Spinal cord (tissue), 10 donors: ENCODE measurements at regions not wholly inside any gene's neighbourhood (a gene's known extent, or its start where the extent isn't known, plus 50 kb on each side); places are given as distances from the start of the nearest gene placed in this dataset. TPM values are rescaled to one million over a fixed set of nuclear protein-coding genes. Genes with fewer than 3 reads are reported as not detected.

Experiments used
- DNase-seq, 6 donors: peaks; one replicate each; pipeline versions ENCODE4 v3.0.0 to v3.0.0-alpha.2; 2013 to 2015; ENCODE audit warnings: low spot score in 6 of 6, low read depth in 4 of 6
- H3K27ac ChIP-seq: one replicate; pipeline ENCODE4 v1.5.1; 2013; ENCODE audit warnings: low read depth, low read length, control low read depth
- H3K27me3 ChIP-seq: one replicate; pipeline ENCODE4 v1.6.1; 2013; ENCODE audit warnings: low read length; ENCODE audit not compliant: control insufficient read depth, insufficient read depth
- H3K36me3 ChIP-seq: one replicate; pipeline ENCODE4 v1.6.1; 2013; ENCODE audit warnings: low read length; ENCODE audit not compliant: control insufficient read depth, insufficient read depth
- H3K4me1 ChIP-seq: one replicate; pipeline ENCODE4 v1.6.1; 2013; ENCODE audit warnings: low read length; ENCODE audit not compliant: control insufficient read depth, insufficient read depth
- H3K4me3 ChIP-seq: one replicate; pipeline ENCODE4 v1.5.1; 2013; ENCODE audit warnings: low read depth, low read length, control low read depth
- H3K9me3 ChIP-seq: one replicate; pipeline ENCODE4 v1.6.1; 2013; ENCODE audit warnings: low read length; ENCODE audit not compliant: control insufficient read depth, insufficient read depth
- whole genome bisulfite sequencing: methylation state at CpG from one replicate; pipeline ENCODE4 v1.1.5; 2013; ENCODE audit warnings: missing lambda C conversion rate; ENCODE audit not compliant: insufficient coverage; 5-methylcytosine and 5-hydroxymethylcytosine counted together
- small RNA-seq: library from RNA; depleted of rRNA; stranded (forward); fragments of <200 nt; gene quantifications from one replicate; pipeline ENCODE3, GENCODE V24; 2014; ENCODE audit warnings: low replicate concordance
- donor health status: healthy.

DNA sequence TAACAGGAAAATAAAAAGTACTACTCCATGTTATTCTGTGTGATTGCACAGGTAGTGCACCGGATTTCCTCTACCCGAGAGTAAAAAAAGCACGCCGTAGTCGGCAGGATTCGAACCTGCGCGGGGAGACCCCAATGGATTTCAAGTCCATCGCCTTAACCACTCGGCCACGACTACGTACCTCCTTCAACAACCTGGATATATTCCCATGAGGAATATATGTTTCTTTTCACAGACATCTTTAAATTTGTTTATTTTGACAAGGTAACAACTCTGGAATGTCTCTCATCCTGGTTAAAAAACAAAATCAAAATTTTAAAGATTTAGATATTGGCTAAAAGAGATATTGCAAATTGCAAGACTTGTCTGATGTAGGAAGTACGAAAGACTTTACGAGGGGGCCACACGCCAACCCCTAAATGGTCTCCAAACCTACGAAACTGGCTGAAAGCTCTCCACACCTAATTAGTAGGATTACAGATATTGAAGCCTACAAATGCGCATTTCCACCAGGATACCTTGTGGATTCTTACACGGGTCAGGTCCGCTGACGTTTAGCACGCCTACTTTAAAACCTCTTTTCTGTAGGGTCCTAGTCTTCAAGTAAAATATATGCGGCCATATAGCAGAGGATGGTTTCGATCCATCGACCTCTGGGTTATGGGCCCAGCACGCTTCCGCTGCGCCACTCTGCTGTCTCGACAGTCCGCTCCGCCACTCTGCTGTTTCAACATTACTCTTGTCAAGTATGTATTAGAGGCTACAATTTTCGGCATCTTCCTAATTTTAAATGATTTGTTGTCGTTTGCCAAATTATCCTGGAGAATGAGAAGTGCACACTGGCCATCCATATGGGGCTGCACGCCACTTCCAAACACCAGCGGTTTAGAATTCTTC is 52.2 kb upstream of the BTN3A2 start:
- peak overlapping the region; percentile 83 for H3K27ac ChIP-seq
- under 1% methylated on average over 18 of the region's 34 CpGs for WGBS
- peak in 3 of 6 donors; percentile 70 to 94 (median 88) for DNase-seq

More for the DNA sequence above, 52.2 kb upstream of the BTN3A2 start:
- Histone ChIP-seq H3K4me3 (peak overlapping the region; percentile 70), H3K36me3 (no peaks in the 10 kb centered on the region), H3K9me3 (no peaks in the 10 kb centered on the region), H3K4me1 (no peaks in the 10 kb centered on the region), H3K27me3 (peaks cover 3% of the 10 kb centered on the region)

Small RNA genes lying in the stretch of these regions (small RNA-seq; reads per million reads assigned to genes)
- gene AL031777.2 (not detected), gene HIST1H2AD (0.36 reads per million, percentile 38 among the genes with 10 or more reads in this experiment), gene HIST1H2APS3 (not detected), gene HIST1H4G (not detected), gene LARP1P1 (not detected)
